GM19324 (cell line): ENCODE measurements at regions not wholly inside any gene's neighbourhood (a gene's known extent, or its start where the extent isn't known, plus 50 kb on each side); places are given as distances from the start of the nearest gene placed in this dataset.

Source experiments
- ATAC-seq: cut with Tn5 transposase; IDR thresholded peaks from one replicate; pipeline ENCODE4 v1.9.1; 2021; ENCODE audit warnings: mild to moderate bottlenecking, moderate library complexity; ENCODE audit not compliant: unreplicated experiment, low FRiP score

GRCh38 chr10:107341281-107341680 lies 176.8 kb upstream of the SORCS1 start:
- ATAC-seq: no peak

DNA sequence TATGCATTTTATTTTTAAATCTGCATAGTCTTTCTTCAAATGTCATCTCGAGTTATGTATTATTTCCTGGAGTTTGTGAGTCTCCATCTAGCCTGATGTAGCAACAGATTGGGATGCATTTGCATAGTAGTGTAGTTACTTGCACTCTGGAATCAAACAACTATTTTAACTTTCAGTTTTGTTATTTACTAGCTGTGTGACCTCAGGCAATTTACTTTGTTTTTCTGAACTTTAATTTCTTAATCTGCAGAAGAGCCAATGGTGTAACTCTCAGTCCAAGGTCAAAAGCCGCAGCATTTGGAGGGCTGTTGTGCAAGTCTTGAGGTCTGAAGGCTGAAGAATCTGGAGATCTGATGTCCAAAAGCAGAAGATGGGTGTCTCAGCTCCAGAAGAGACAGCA lies 175.8 kb upstream of the SORCS1 start:
- no peak for ATAC-seq

GRCh38 chr10:107336061-107336460 lies 171.6 kb upstream of the SORCS1 start:
- no peak for ATAC-seq

GRCh38 chr10:107317592-107317991 lies 153.1 kb upstream of the SORCS1 start:
- no peak for ATAC-seq

GRCh38 chr10:107303203-107303602 lies 138.7 kb upstream of the SORCS1 start:
- ATAC-seq: no peak

DNA sequence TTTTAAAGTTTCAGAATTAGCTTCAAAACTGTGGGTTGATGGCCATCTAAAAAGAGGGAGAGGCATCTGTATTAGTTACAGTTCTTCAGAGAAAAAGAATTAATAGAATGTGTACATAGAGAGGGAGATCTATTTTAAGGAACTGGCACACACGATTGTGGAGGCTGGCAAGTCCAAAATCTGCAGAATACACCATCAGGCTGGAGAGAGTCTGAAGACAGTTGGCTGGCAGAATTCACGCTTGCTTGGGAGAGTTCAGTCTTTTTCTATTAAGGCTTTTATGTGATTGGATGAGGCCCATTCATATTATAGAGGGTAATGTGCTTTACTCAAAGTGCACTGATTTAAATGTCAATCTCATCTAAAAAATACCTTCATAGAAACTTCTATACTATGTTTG lies 135.1 kb upstream of the SORCS1 start:
- ATAC-seq: no peak

DNA sequence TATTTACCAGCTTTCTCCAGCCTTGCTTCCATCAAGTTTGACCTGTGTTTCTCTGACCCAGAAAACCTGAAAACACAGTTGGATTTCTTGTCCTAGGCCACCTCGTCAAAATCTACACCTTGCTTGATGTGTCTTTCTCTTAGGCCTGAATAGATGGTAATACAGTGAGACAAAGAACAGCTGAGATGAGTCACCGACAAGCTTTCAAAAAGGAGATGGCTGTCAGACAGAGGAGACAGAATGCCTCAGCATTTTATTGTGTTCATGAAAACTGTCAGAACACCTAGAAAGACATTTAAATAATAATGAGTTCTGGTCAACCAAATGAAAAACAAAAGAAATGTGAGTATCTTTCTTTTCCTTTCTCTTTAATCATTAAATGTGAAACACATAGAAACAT lies 119.7 kb upstream of the SORCS1 start:
- ATAC-seq: no peak

DNA sequence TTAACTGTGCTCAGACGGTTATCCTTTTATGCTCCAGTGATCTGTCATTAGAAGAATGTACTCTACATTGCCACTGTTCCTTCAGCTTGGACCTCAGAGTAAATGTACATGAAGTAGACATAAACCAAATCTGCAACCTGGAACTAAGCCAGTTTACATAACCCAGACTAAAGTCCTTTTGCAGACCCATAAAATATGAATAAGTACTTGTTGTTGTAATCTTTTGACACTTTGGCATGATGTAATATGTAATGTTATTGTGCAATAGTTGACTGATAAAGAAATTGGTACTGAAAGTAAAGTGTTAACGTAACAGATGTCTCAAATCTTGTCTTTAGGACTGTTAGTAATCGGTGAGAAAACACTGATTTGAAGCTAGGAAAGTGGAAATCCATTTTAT lies 115.8 kb upstream of the SORCS1 start:
- ATAC-seq: no peak

DNA sequence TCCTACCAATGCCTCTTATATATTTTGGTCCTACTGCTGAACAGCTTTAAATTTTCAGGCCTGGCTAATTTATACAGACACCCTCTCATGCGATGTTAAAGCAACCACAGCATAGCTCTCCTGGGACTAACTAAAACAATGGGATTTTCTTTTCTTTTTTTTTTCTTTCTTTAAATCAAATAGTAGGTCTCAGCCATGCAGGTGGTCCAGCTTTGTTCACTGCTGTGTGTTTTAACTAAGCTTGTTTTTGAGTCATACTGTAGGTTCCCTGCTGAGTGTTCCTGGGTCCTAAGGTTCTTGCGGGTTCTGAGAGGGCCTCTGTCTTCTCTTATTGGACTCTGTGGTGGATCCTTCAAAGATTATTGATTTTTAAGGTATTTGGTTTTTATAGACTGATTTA lies 113.1 kb upstream of the SORCS1 start:
- no peak for ATAC-seq

GRCh38 chr10:107275806-107276205 lies 111.3 kb upstream of the SORCS1 start:
- ATAC-seq: no peak

DNA sequence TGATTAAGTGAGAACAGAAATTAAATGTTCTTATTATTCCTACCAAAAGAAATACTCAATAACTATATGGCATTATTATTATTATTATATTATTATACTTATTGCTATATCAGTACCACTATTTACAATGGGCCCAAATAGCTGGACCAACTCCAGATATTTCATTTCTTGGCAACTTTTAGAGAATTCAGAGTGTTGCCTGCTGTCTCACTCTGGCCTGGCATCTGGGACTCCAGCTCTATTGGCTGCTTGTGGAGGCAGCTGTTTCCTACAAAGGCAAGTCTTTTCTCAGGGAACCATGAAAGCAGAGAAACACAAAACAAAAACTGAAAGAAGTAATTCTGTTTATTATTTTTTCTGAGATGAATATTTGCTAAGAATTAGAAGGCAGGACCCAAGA lies 105.1 kb upstream of the SORCS1 start:
- no peak for ATAC-seq

- no peak for ATAC-seq
Measured at GRCh38 chr10:107264742-107265141, 100.2 kb upstream of the SORCS1 start.

DNA sequence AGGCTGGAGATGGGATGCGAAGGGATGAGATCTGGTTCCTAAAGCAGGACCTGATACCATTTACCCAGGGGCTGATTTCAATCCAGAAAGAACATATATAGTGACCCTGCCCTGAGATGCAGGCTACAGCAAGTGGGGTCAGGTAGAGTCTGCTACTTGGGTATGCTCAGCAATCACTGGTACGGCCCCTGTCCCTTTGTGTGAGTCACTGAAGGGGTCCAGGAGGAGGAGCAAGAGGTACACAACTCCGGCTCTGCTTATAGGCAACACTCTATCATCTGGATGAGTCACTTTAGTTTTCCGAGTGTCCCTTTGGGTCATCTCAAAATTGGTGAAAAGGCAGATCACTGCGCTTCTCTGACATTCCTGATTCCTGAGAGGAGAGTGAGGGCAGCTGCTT lies 79.6 kb upstream of the SORCS1 start:
- ATAC-seq: no peak

DNA sequence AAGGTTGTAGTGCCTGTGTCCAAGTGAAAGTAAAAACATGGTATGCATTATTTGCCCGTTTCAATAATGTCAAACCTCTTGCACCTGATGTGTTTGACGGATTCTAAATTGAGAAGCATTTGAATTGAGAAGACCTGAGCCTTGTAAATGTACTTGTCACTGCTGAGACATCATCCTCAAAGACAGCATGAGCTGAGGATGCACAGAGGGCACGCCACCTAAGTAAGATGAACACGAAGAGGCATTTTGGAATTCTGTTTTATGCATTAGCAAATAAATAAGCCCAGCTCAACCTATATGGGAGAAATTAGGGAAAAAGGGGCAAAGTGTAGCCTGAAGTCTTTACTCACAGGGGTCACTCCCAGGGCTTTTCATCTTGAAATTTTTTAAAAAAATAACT lies 73.8 kb upstream of the SORCS1 start:
- ATAC-seq: no peak

DNA sequence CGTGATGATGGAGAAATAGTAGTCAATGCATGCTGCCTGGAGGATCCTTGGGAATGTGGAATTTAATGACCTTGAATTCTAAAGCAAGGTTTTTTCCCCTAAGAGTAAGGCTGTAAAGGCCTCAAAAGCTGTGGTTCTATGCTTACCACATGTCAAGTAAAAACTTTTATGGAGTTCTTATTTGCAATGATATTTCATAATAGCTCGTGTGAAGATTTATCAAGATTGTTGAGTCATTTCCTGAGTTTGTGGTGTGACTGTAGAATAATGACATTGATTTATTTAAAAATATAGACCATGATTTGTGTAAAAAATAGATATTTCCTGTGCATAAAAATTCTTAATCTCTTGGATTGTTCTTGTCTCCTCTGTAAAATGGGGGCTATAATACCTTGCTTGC lies 67.5 kb upstream of the SORCS1 start:
- no peak for ATAC-seq

DNA sequence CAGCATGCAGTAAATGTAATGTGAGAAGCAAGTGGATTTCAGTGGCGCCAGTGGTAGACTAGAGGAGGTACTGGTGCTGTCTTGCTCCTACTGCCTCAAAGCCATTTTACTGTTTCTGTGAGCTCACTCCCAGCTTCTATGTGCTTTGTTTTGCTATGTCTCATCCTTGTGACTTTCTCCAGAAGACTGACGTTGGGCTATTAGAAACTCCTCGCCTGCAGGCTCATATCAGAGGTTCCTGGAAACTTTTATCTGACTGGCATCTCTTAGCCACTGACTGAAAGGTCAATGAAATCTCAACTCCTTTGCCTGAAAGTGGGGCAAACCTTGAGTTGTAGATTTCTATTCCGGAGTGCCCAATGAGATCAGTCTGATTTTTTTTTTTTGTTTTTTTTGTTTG lies 66.4 kb upstream of the SORCS1 start:
- ATAC-seq: no peak

GRCh38 chr10:107215681-107216080 lies 51.2 kb upstream of the SORCS1 start:
- no peak for ATAC-seq
